ENCODE measurements at regions not wholly inside any gene's neighbourhood (a gene's known extent, or its start where the extent isn't known, plus 50 kb on each side); places are given as distances from the start of the nearest gene placed in this dataset.

- TF ChIP-seq POLR2AphosphoS5 (IDR thresholded peaks at IDR 0.05; ENCODE audit: borderline replicate concordance, low read depth, low read length) (no peak), EZH2 (IDR thresholded peaks at IDR 0.05) (no peak), FOXP2 (optimal IDR thresholded peaks at IDR 0.05; ENCODE audit: control extremely low read depth, extremely low read length, insufficient read depth) (no peak)
Observed at GRCh38 chr17:5866978-5867377, 203.2 kb upstream of the WSCD1 start.

Data from SK-N-MC (cell line).